Right lobe of liver (tissue), 4 donors: ENCODE measurements at regions not wholly inside any gene's neighbourhood (a gene's known extent, or its start where the extent isn't known, plus 50 kb on each side); places are given as distances from the start of the nearest gene placed in this dataset.
A peak's percentile ranks its signal among the peaks of the same experiment; 100 is the strongest.

Source experiments
- CTCF ChIP-seq, 4 donors: fragments of 200-600 bp in 3 of 4; fragments of 450-650 bp in 1 of 4; IDR thresholded peaks; one replicate each; pipeline versions ENCODE4 v1.5.1 to v1.8.0; 2016 to 2022; ENCODE audit warnings: antibody characterized with exemption in 4 of 4, mild to moderate bottlenecking in 2 of 4
- POLR2A ChIP-seq: fragments of 450-650 bp; IDR thresholded peaks from one replicate; pipeline ENCODE4 v1.6.1; 2017; ENCODE audit warnings: antibody characterized with exemption, mild to moderate bottlenecking
- donor health status: DM: no; HTN: no; CAD: no.
- donor health status: DM: no; HTN: no; CAD: no.
- donor health status: DM: no; HTN: yes; CAD: no.

- peak in 1 of 4 donors; percentile 9 for TF ChIP-seq CTCF (IDR thresholded peaks at IDR 0.05)
- no peak for TF ChIP-seq POLR2A
These were observed 478.0 kb upstream of the ARRDC4 start for GRCh38 chr15:97482521-97482920.
